Adipocyte (in vitro differentiated cells): ENCODE measurements at regions not wholly inside any gene's neighbourhood (a gene's known extent, or its start where the extent isn't known, plus 50 kb on each side); places are given as distances from the start of the nearest gene placed in this dataset.

Experiments
- DNase-seq: peaks from one replicate; pipeline ENCODE4 v3.0.0-alpha.2; 2015; ENCODE audit warnings: low read depth
- H3K27me3 ChIP-seq: replicated peaks from 2 replicates; pipeline ENCODE4 v1.7.0; 2013; ENCODE audit warnings: mild to moderate bottlenecking, low read length, moderate library complexity; ENCODE audit not compliant: control insufficient read depth, insufficient read depth
- H3K36me3 ChIP-seq: 2 replicates; pipeline ENCODE4 v1.7.0; 2013; ENCODE audit warnings: low read length, mild to moderate bottlenecking, moderate library complexity; ENCODE audit not compliant: control insufficient read depth, insufficient read depth, severe bottlenecking
- H3K4me1 ChIP-seq: 2 replicates; pipeline ENCODE4 v1.7.0; 2013; ENCODE audit warnings: mild to moderate bottlenecking, low read length, moderate library complexity; ENCODE audit not compliant: control insufficient read depth, insufficient read depth
- H3K4me3 ChIP-seq: 2 replicates; pipeline ENCODE4 v1.7.0; 2013; ENCODE audit warnings: mild to moderate bottlenecking, low read length, moderate library complexity
- H3K9ac ChIP-seq: 2 replicates; pipeline ENCODE4 v1.7.0; 2013; ENCODE audit warnings: mild to moderate bottlenecking, low read length, moderate library complexity
- H3K9me3 ChIP-seq: 2 replicates; pipeline ENCODE4 v1.7.0; 2013; ENCODE audit warnings: mild to moderate bottlenecking, low read length, moderate library complexity; ENCODE audit not compliant: control insufficient read depth

- Histone ChIP-seq H3K4me1 (no peaks in the 10 kb centered on the region), H3K4me3 (no peak overlapping the region), H3K36me3 (no peaks in the 10 kb centered on the region), H3K9me3 (peaks cover 24% of the 10 kb centered on the region), H3K27me3 (no peaks in the 10 kb centered on the region), H3K9ac (no peak overlapping the region)
- peak; percentile 40 for DNase-seq
These were observed 662.0 kb upstream of the CDH18 start for GRCh38 chr5:20649966-20650365.

DNA sequence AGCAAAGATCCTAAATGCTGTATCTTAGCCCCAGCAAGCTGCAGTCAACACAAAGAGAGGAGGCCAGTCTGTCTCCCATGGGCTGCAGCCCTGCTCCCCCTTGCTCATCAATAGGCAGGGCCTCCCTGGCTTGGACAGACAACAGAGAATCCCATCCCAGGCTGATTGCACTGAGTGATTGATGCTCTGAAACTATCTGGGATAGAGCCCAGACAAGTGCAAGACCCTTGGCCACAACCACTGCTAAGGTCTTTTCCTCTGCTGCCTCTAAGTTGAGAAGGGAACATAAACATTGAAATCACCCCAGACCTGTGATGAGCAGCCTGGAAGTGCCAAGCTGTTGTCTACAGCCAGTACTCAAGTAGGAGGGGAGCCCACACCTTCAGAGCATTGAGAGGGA lies 661.0 kb upstream of the CDH18 start:
- Histone ChIP-seq H3K9me3 (peaks cover 24% of the 10 kb centered on the region), H3K36me3 (no peaks in the 10 kb centered on the region), H3K9ac (no peak overlapping the region), H3K27me3 (no peaks in the 10 kb centered on the region), H3K4me3 (no peak overlapping the region), H3K4me1 (no peaks in the 10 kb centered on the region)
- no peak for DNase-seq

DNA sequence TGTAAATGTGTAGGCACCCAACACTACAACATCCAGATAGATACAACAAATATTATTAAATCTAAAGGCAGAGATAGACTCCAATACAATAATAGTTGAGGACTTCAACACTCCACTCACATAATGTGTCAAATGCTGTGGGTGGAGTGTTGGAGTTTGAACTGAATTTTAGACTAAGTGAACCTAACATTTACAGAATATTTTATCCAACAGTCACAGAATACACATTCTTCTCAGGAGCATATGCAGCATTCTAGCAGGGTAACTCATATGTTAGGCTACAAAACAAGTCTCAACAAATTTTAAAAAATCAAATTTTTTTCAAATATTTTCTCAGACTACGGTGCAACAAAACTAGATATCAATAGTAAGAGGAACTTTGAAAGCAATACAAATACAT lies 648.7 kb upstream of the CDH18 start:
- H3K36me3 ChIP-seq = no peaks in the 10 kb centered on the region
- H3K4me3 ChIP-seq = no peak overlapping the region
- H3K27me3 ChIP-seq = no peaks in the 10 kb centered on the region
- no peaks in the 10 kb centered on the region for H3K9me3 ChIP-seq
- peak; percentile 29 for DNase-seq
- no peak overlapping the region for H3K9ac ChIP-seq
- no peaks in the 10 kb centered on the region for H3K4me1 ChIP-seq

DNA sequence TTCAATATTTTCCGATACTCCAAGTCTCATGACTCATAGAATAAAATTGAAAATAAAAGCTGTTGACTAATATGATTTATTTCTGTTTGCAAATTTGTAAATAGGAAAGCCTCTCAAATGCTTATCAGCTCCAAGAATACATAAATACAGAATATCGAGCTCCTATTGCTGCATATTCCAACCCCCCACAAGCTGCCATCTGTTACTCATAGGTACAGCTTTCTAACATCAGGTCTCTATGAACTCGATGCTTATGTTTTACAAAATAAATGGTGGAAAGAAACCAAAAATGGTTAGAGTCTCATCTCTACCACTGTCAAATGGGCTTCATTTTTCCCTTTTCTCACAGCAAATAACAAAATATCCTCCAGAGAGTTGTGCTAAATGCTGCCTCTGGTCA lies 631.6 kb upstream of the CDH18 start:
- Histone ChIP-seq H3K9me3 (no peaks in the 10 kb centered on the region), H3K36me3 (no peaks in the 10 kb centered on the region), H3K4me1 (peaks cover 13% of the 10 kb centered on the region), H3K27me3 (no peaks in the 10 kb centered on the region), H3K4me3 (no peak overlapping the region), H3K9ac (no peak overlapping the region)
- no peak for DNase-seq

DNA sequence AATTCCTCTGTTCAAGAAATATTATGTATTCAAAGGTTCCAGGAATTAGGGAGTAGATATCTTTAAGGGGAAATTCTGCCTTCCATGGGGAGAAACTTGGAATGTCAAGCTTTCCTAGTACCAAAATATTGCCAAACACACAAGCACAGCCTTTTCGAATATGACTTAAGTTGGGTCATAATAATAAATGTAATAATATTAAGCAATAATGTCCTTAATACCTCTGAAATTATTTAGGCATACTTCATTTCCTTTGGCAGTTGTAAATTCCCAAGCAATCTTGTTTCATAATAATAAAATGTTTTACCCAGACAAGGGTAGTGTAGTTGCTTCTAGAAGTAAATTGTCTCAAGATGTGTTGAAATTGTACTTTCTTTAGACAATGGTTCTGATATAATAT lies 630.3 kb upstream of the CDH18 start:
- Histone ChIP-seq H3K4me3 (no peak overlapping the region), H3K27me3 (no peaks in the 10 kb centered on the region), H3K9ac (no peak overlapping the region), H3K9me3 (no peaks in the 10 kb centered on the region), H3K4me1 (peaks cover 13% of the 10 kb centered on the region), H3K36me3 (no peaks in the 10 kb centered on the region)
- DNase-seq = no peak

GRCh38 chr5:20617841-20618240 lies 629.8 kb upstream of the CDH18 start:
- Histone ChIP-seq H3K4me3 (no peak overlapping the region), H3K9ac (no peak overlapping the region), H3K27me3 (no peaks in the 10 kb centered on the region), H3K4me1 (peaks cover 13% of the 10 kb centered on the region), H3K9me3 (no peaks in the 10 kb centered on the region), H3K36me3 (no peaks in the 10 kb centered on the region)
- no peak for DNase-seq

GRCh38 chr5:20615888-20616563 lies 628.0 kb upstream of the CDH18 start:
- Histone ChIP-seq H3K9ac (no peak overlapping the region), H3K4me3 (no peak overlapping the region), H3K9me3 (no peaks in the 10 kb centered on the region), H3K4me1 (peaks cover 13% of the 10 kb centered on the region), H3K36me3 (no peaks in the 10 kb centered on the region), H3K27me3 (no peaks in the 10 kb centered on the region)
- no peak for DNase-seq

DNA sequence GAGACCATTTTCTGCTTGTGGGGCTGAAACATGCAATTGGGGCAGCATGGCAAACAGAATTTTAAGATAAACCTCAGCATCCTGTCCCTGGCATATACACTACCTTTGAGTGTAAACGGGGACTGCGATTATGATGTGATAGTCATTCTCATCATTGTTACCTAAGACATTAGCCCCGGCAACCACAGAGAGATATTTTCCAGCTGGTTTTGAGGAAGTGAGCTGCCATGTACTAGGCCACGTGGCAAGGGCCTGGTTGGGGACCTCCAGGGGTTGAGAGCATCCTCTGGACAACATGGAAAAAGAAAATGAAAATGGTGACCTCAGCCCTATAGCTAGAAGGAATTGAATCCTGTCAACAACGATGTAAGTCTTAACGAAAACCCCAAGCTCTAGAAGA lies 623.6 kb upstream of the CDH18 start:
- H3K27me3 ChIP-seq = no peaks in the 10 kb centered on the region
- H3K4me1 ChIP-seq = no peaks in the 10 kb centered on the region
- DNase-seq = no peak
- no peak overlapping the region for H3K4me3 ChIP-seq
- H3K9me3 ChIP-seq = no peaks in the 10 kb centered on the region
- no peak overlapping the region for H3K9ac ChIP-seq
- H3K36me3 ChIP-seq = no peaks in the 10 kb centered on the region

GRCh38 chr5:20610681-20611080 lies 622.7 kb upstream of the CDH18 start:
- no peak for DNase-seq
- Histone ChIP-seq H3K27me3 (no peaks in the 10 kb centered on the region), H3K9ac (no peak overlapping the region), H3K4me3 (no peak overlapping the region), H3K4me1 (peaks cover 3% of the 10 kb centered on the region), H3K9me3 (no peaks in the 10 kb centered on the region), H3K36me3 (no peaks in the 10 kb centered on the region)

DNA sequence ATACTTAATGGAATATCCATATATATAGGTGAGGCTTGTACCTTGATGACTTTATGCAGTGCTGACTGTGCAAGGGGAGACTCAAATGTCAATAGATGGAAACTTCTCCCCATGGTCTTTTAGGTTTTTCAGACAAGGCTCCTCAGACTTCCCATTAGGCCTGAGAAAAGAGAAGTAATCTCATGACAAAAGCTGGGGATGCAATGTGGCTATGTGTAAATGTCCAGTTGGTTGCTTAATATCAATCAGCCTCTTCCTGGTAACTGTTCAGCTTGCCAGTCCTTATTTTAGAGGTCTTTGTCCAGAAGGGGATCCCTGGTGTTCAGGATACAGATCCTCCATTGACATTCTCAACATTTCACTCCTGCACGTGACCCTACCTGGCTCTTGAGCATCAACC lies 621.1 kb upstream of the CDH18 start:
- Histone ChIP-seq H3K9me3 (no peaks in the 10 kb centered on the region), H3K27me3 (no peaks in the 10 kb centered on the region), H3K4me3 (no peak overlapping the region), H3K4me1 (peaks cover 3% of the 10 kb centered on the region), H3K36me3 (no peaks in the 10 kb centered on the region), H3K9ac (no peak overlapping the region)
- no peak for DNase-seq

DNA sequence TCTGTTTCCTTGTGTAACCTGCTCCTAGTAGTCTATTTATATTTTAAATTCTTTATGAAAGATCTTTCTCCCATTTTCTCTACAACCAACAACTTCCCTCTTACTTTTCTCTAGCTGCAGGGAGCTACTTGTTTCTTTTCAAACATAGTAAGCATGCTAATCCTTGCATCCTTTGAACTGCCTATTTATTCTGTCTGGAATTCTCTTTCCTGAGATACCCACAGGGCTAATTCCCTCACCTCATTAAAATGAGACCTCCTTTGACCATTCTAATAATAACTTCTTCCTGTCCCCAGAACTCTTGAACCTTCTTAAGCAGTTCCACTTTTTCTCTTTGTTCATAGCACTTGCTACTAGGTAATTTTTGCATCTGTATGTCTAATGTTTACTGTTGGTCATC lies 620.6 kb upstream of the CDH18 start:
- H3K27me3 ChIP-seq = no peaks in the 10 kb centered on the region
- H3K36me3 ChIP-seq = no peaks in the 10 kb centered on the region
- no peak overlapping the region for H3K4me3 ChIP-seq
- peaks cover 3% of the 10 kb centered on the region for H3K4me1 ChIP-seq
- DNase-seq = no peak
- no peaks in the 10 kb centered on the region for H3K9me3 ChIP-seq
- H3K9ac ChIP-seq = no peak overlapping the region
